Hepatocyte (in vitro differentiated cells): ENCODE measurements at regions not wholly inside any gene's neighbourhood (a gene's known extent, or its start where the extent isn't known, plus 50 kb on each side); places are given as distances from the start of the nearest gene placed in this dataset.

Source experiments
- DNase-seq: peaks from one replicate; pipeline ENCODE4 v3.0.0-alpha.2; 2016; ENCODE audit warnings: low spot score
- H2AFZ ChIP-seq: fragments of 200-600 bp; sonication (generic); 2 replicates; pipeline ENCODE4 v1.6.0; 2016; ENCODE audit warnings: antibody characterized with exemption, mild to moderate bottlenecking
- H3K27ac ChIP-seq: fragments of 200-600 bp; sonication (generic); 2 replicates; pipeline ENCODE4 v1.5.1; 2016; ENCODE audit warnings: mild to moderate bottlenecking
- H3K27me3 ChIP-seq: fragments of 200-600 bp; sonication (generic); 2 replicates; pipeline ENCODE4 v1.6.1; 2016
- H3K36me3 ChIP-seq: fragments of 200-600 bp; sonication (generic); replicated peaks from 2 replicates; pipeline ENCODE4 v1.5.1; 2016; ENCODE audit warnings: low read depth; ENCODE audit not compliant: insufficient read depth
- H3K4me1 ChIP-seq: fragments of 200-600 bp; sonication (generic); 2 replicates; pipeline ENCODE4 v1.5.1; 2016; ENCODE audit warnings: mild to moderate bottlenecking, moderate library complexity; ENCODE audit not compliant: insufficient read depth
- H3K4me2 ChIP-seq: fragments of 200-600 bp; sonication (generic); 2 replicates; pipeline ENCODE4 v1.6.0; 2016
- H3K4me3 ChIP-seq: fragments of 200-600 bp; sonication (generic); 2 replicates; pipeline ENCODE4 v1.5.1; 2016; ENCODE audit warnings: mild to moderate bottlenecking
- H3K79me2 ChIP-seq: fragments of 200-600 bp; sonication (generic); 2 replicates; pipeline ENCODE4 v1.6.0; 2017; ENCODE audit warnings: mild to moderate bottlenecking
- H3K9me2 ChIP-seq: fragments of 200-600 bp; sonication (generic); replicated peaks from 2 replicates; pipeline ENCODE4 v1.6.0; 2017; ENCODE audit warnings: mild to moderate bottlenecking; ENCODE audit not compliant: insufficient read depth
- H3K9me3 ChIP-seq: fragments of 200-600 bp; sonication (generic); 2 replicates; pipeline ENCODE4 v1.5.1; 2016; ENCODE audit warnings: low read depth, mild to moderate bottlenecking
- H4K20me1 ChIP-seq: fragments of 200-600 bp; sonication (generic); 2 replicates; pipeline ENCODE4 v1.6.0; 2016; ENCODE audit warnings: mild to moderate bottlenecking; ENCODE audit not compliant: insufficient read depth, poor library complexity, severe bottlenecking
- CTCF ChIP-seq: fragments of 200-600 bp; sonication (generic); IDR thresholded peaks from 2 replicates; pipeline ENCODE4 v1.5.1; 2016; ENCODE audit warnings: antibody characterized with exemption, mild to moderate bottlenecking; ENCODE audit not compliant: poor library complexity
- EZH2 ChIP-seq: fragments of 200-600 bp; sonication (generic); IDR thresholded peaks from 2 replicates; pipeline ENCODE4 v1.6.1; 2016; ENCODE audit warnings: antibody characterized with exemption, mild to moderate bottlenecking, borderline replicate concordance
- EZH2phosphoT487 ChIP-seq: fragments of 200-600 bp; sonication (generic); IDR thresholded peaks from one replicate; pipeline ENCODE4 v1.6.1; 2018; ENCODE audit warnings: antibody characterized with exemption, mild to moderate bottlenecking, low read depth, moderate library complexity; ENCODE audit not compliant: unreplicated experiment, severe bottlenecking
- WGBS: methylation state at CpG from one replicate; pipeline ENCODE4 v1.1.6; 2016; ENCODE audit warnings: low lambda C conversion rate; ENCODE audit errors: missing lambda C conversion rate; 5-methylcytosine and 5-hydroxymethylcytosine counted together

DNA sequence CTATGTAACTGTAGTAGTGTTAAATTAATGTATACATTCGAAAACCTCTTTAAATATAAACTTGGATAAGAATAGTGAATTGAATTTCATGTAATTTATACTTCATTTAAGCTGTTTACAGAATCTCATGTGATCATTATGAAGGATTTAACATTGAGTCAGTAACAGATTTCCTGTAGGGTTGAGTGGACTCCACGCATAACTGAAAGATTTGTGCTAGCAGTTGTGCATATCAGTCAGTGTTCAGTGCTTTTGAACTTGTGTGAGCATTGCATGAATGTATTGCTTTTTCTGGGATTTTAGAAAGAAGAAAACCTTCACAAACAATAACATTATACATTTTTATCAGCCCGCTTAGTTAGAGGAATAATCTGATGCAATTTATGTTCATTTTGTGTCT, 1435.3 kb downstream of the LRFN5 start:
- no peaks in the 10 kb centered on the region for H4K20me1 ChIP-seq
- no peaks in the 10 kb centered on the region for H3K9me3 ChIP-seq
- no peaks in the 10 kb centered on the region for H3K27me3 ChIP-seq
- H3K27ac ChIP-seq: no peak overlapping the region
- WGBS: 79% methylated on average over 3 of the region's 3 CpGs
- H3K36me3 ChIP-seq: no peaks in the 10 kb centered on the region
- H3K79me2 ChIP-seq: no peaks in the 10 kb centered on the region
- no peak overlapping the region for H2AFZ ChIP-seq
- H3K4me1 ChIP-seq: no peaks in the 10 kb centered on the region
- H3K4me2 ChIP-seq: no peak overlapping the region
- TF ChIP-seq EZH2phosphoT487: no peak
- TF ChIP-seq CTCF: no peak
- DNase-seq: no peak
- H3K9me2 ChIP-seq: no peaks in the 10 kb centered on the region
- H3K4me3 ChIP-seq: no peak overlapping the region

GRCh38 chr14:43041207-43041606, 1434.5 kb downstream of the LRFN5 start:
- Histone ChIP-seq H3K36me3 (no peaks in the 10 kb centered on the region), H2AFZ (no peak overlapping the region), H3K9me2 (no peaks in the 10 kb centered on the region), H3K27me3 (no peaks in the 10 kb centered on the region), H3K4me3 (no peak overlapping the region), H3K4me2 (no peak overlapping the region), H3K4me1 (no peaks in the 10 kb centered on the region), H3K79me2 (no peaks in the 10 kb centered on the region), H3K9me3 (no peaks in the 10 kb centered on the region), H3K27ac (no peak overlapping the region), H4K20me1 (no peaks in the 10 kb centered on the region)
- TF ChIP-seq EZH2 (no peak), CTCF (no peak)
- WGBS: 98% methylated on average over 3 of the region's 3 CpGs
- DNase-seq: no peak

GRCh38 chr14:43039881-43040280, 1433.2 kb downstream of the LRFN5 start:
- Histone ChIP-seq H3K4me3 (no peak overlapping the region), H3K27me3 (no peaks in the 10 kb centered on the region), H2AFZ (no peak overlapping the region), H3K9me2 (no peaks in the 10 kb centered on the region), H3K36me3 (no peaks in the 10 kb centered on the region), H3K4me2 (no peak overlapping the region), H3K79me2 (no peaks in the 10 kb centered on the region), H3K27ac (no peak overlapping the region), H3K4me1 (no peaks in the 10 kb centered on the region), H3K9me3 (no peaks in the 10 kb centered on the region), H4K20me1 (no peaks in the 10 kb centered on the region)
- no peak for DNase-seq
- TF ChIP-seq CTCF: no peak
- no peak for TF ChIP-seq EZH2
- TF ChIP-seq EZH2phosphoT487: no peak
- 60% methylated on average over 2 of the region's 2 CpGs for WGBS

- Histone ChIP-seq H3K4me2 (no peak overlapping the region), H4K20me1 (no peaks in the 10 kb centered on the region), H3K27me3 (no peaks in the 10 kb centered on the region), H3K4me1 (no peaks in the 10 kb centered on the region), H2AFZ (no peak overlapping the region), H3K9me2 (no peaks in the 10 kb centered on the region), H3K9me3 (no peaks in the 10 kb centered on the region), H3K79me2 (no peaks in the 10 kb centered on the region), H3K4me3 (no peak overlapping the region), H3K27ac (no peak overlapping the region), H3K36me3 (no peaks in the 10 kb centered on the region)
- TF ChIP-seq CTCF (no peak), EZH2 (no peak), EZH2phosphoT487 (no peak)
- no peak for DNase-seq
These were observed 1424.9 kb downstream of the LRFN5 start for GRCh38 chr14:43031598-43031997.
